GM12891 (cell line): ENCODE measurements at regions not wholly inside any gene's neighbourhood (a gene's known extent, or its start where the extent isn't known, plus 50 kb on each side); places are given as distances from the start of the nearest gene placed in this dataset.

ENCODE experiments used
- POLR2A ChIP-seq: IDR thresholded peaks from 2 replicates; pipeline ENCODE4 v1.6.1; 2011; ENCODE audit warnings: low read depth, low read length, control low read depth
- TAF1 ChIP-seq: IDR thresholded peaks from 2 replicates; pipeline ENCODE4 v1.6.1; 2011; ENCODE audit warnings: low read depth, low read length, control low read depth

- no peak for TF ChIP-seq POLR2A
- no peak for TF ChIP-seq TAF1
Measured at GRCh38 chr6:49264496-49264895, 198.6 kb downstream of the MMUT start.
